ENCODE measurements at regions not wholly inside any gene's neighbourhood (a gene's known extent, or its start where the extent isn't known, plus 50 kb on each side); places are given as distances from the start of the nearest gene placed in this dataset.
"Not testable (repeated sequence)": the region's sequence is repeated elsewhere in the genome, so short reads cannot be mapped to it uniquely, and the experiment has no call there.

- H3K27ac ChIP-seq (ENCODE audit: low read depth in 2 of 2, low read length in 2 of 2), result no peak overlapping the region
- H3K4me1 ChIP-seq (ENCODE audit: control insufficient read depth in 2 of 2, insufficient read depth in 2 of 2, low read length in 2 of 2), result no peaks in the 10 kb centered on the region
- H3K27me3 ChIP-seq (ENCODE audit: control insufficient read depth in 2 of 2, insufficient read depth in 2 of 2, low read length in 2 of 2), result no peaks in the 10 kb centered on the region
- H3K9ac ChIP-seq (ENCODE audit: low read depth in 1 of 2, low read length in 2 of 2), result no peak overlapping the region
- H3K36me3 ChIP-seq (ENCODE audit: control insufficient read depth in 2 of 2, insufficient read depth in 2 of 2, low read length in 2 of 2), result no peaks in the 10 kb centered on the region
- no peak overlapping the region for H3K4me3 ChIP-seq (ENCODE audit: low read length in 2 of 2)
- no peaks in the 10 kb centered on the region for H3K9me3 ChIP-seq (ENCODE audit: control insufficient read depth in 2 of 2, low read length in 2 of 2)
These were observed 53.5 kb upstream of the EPB41L4A start for GRCh38 chr5:112472614-112473013.

- Histone ChIP-seq H3K27ac (ENCODE audit: low read depth in 2 of 2, low read length in 2 of 2) (no peak overlapping the region), H3K36me3 (ENCODE audit: control insufficient read depth in 2 of 2, insufficient read depth in 2 of 2, low read length in 2 of 2) (no peaks in the 10 kb centered on the region), H3K27me3 (ENCODE audit: control insufficient read depth in 2 of 2, insufficient read depth in 2 of 2, low read length in 2 of 2) (no peaks in the 10 kb centered on the region), H3K9me3 (ENCODE audit: control insufficient read depth in 2 of 2, low read length in 2 of 2) (no peaks in the 10 kb centered on the region), H3K4me1 (ENCODE audit: control insufficient read depth in 2 of 2, insufficient read depth in 2 of 2, low read length in 2 of 2) (no peaks in the 10 kb centered on the region), H3K9ac (ENCODE audit: low read depth in 1 of 2, low read length in 2 of 2) (no peak overlapping the region), H3K4me3 (ENCODE audit: low read length in 2 of 2) (no peak overlapping the region)
These were observed 54.9 kb upstream of the EPB41L4A start for GRCh38 chr5:112473989-112474388.

- Histone ChIP-seq H3K4me3 (ENCODE audit: low read length in 2 of 2) (no peak overlapping the region), H3K36me3 (ENCODE audit: control insufficient read depth in 2 of 2, insufficient read depth in 2 of 2, low read length in 2 of 2) (no peaks in the 10 kb centered on the region), H3K27ac (ENCODE audit: low read depth in 2 of 2, low read length in 2 of 2) (no peak overlapping the region), H3K9me3 (ENCODE audit: control insufficient read depth in 2 of 2, low read length in 2 of 2) (no peaks in the 10 kb centered on the region), H3K4me1 (ENCODE audit: control insufficient read depth in 2 of 2, insufficient read depth in 2 of 2, low read length in 2 of 2) (no peaks in the 10 kb centered on the region), H3K9ac (ENCODE audit: low read depth in 1 of 2, low read length in 2 of 2) (no peak overlapping the region), H3K27me3 (ENCODE audit: control insufficient read depth in 2 of 2, insufficient read depth in 2 of 2, low read length in 2 of 2) (no peaks in the 10 kb centered on the region)
These were observed 56.8 kb upstream of the EPB41L4A start for GRCh38 chr5:112475747-112476365.

GRCh38 chr5:112479418-112479817 is 60.3 kb upstream of the EPB41L4A start:
- peaks cover 0 to 3% of the 10 kb centered on the region in 2 donors for H3K9me3 ChIP-seq (ENCODE audit: control insufficient read depth in 2 of 2, low read length in 2 of 2)
- no peak overlapping the region for H3K9ac ChIP-seq (ENCODE audit: low read depth in 1 of 2, low read length in 2 of 2)
- no peaks in the 10 kb centered on the region for H3K36me3 ChIP-seq (ENCODE audit: control insufficient read depth in 2 of 2, insufficient read depth in 2 of 2, low read length in 2 of 2)
- no peaks in the 10 kb centered on the region for H3K4me1 ChIP-seq (ENCODE audit: control insufficient read depth in 2 of 2, insufficient read depth in 2 of 2, low read length in 2 of 2)
- no peak overlapping the region for H3K27ac ChIP-seq (ENCODE audit: low read depth in 2 of 2, low read length in 2 of 2)
- no peak overlapping the region for H3K4me3 ChIP-seq (ENCODE audit: low read length in 2 of 2)
- no peaks in the 10 kb centered on the region for H3K27me3 ChIP-seq (ENCODE audit: control insufficient read depth in 2 of 2, insufficient read depth in 2 of 2, low read length in 2 of 2)

- Histone ChIP-seq H3K4me3 (ENCODE audit: low read length in 2 of 2) (no peak overlapping the region), H3K9ac (ENCODE audit: low read depth in 1 of 2, low read length in 2 of 2) (no peak overlapping the region), H3K4me1 (ENCODE audit: control insufficient read depth in 2 of 2, insufficient read depth in 2 of 2, low read length in 2 of 2) (no peaks in the 10 kb centered on the region), H3K9me3 (ENCODE audit: control insufficient read depth in 2 of 2, low read length in 2 of 2) (peaks cover 0 to 3% of the 10 kb centered on the region in 2 donors), H3K36me3 (ENCODE audit: control insufficient read depth in 2 of 2, insufficient read depth in 2 of 2, low read length in 2 of 2) (no peaks in the 10 kb centered on the region), H3K27me3 (ENCODE audit: control insufficient read depth in 2 of 2, insufficient read depth in 2 of 2, low read length in 2 of 2) (no peaks in the 10 kb centered on the region), H3K27ac (ENCODE audit: low read depth in 2 of 2, low read length in 2 of 2) (no peak overlapping the region)
These were observed 61.4 kb upstream of the EPB41L4A start for GRCh38 chr5:112480501-112480900.

- Histone ChIP-seq H3K4me1 (ENCODE audit: control insufficient read depth in 2 of 2, insufficient read depth in 2 of 2, low read length in 2 of 2) (no peaks in the 10 kb centered on the region), H3K27ac (ENCODE audit: low read depth in 2 of 2, low read length in 2 of 2) (no peak overlapping the region), H3K9me3 (ENCODE audit: control insufficient read depth in 2 of 2, low read length in 2 of 2) (peaks cover 0 to 3% of the 10 kb centered on the region in 2 donors), H3K4me3 (ENCODE audit: low read length in 2 of 2) (no peak overlapping the region), H3K27me3 (ENCODE audit: control insufficient read depth in 2 of 2, insufficient read depth in 2 of 2, low read length in 2 of 2) (no peaks in the 10 kb centered on the region), H3K36me3 (ENCODE audit: control insufficient read depth in 2 of 2, insufficient read depth in 2 of 2, low read length in 2 of 2) (no peaks in the 10 kb centered on the region), H3K9ac (ENCODE audit: low read depth in 1 of 2, low read length in 2 of 2) (no peak overlapping the region)
These were observed 64.6 kb upstream of the EPB41L4A start for GRCh38 chr5:112483704-112484103.

GRCh38 chr5:112485934-112486355 is 66.9 kb upstream of the EPB41L4A start:
- peaks cover 0 to 5% of the 10 kb centered on the region in 2 donors for H3K27me3 ChIP-seq (ENCODE audit: control insufficient read depth in 2 of 2, insufficient read depth in 2 of 2, low read length in 2 of 2)
- no peak overlapping the region for H3K4me3 ChIP-seq (ENCODE audit: low read length in 2 of 2)
- no peak overlapping the region for H3K9ac ChIP-seq (ENCODE audit: low read depth in 1 of 2, low read length in 2 of 2)
- H3K27ac ChIP-seq (ENCODE audit: low read depth in 2 of 2, low read length in 2 of 2), result no peak overlapping the region
- H3K4me1 ChIP-seq (ENCODE audit: control insufficient read depth in 2 of 2, insufficient read depth in 2 of 2, low read length in 2 of 2), result no peaks in the 10 kb centered on the region
- no peaks in the 10 kb centered on the region for H3K36me3 ChIP-seq (ENCODE audit: control insufficient read depth in 2 of 2, insufficient read depth in 2 of 2, low read length in 2 of 2)
- peaks cover 0 to 3% of the 10 kb centered on the region in 2 donors for H3K9me3 ChIP-seq (ENCODE audit: control insufficient read depth in 2 of 2, low read length in 2 of 2)

- Histone ChIP-seq H3K4me3 (ENCODE audit: low read length in 2 of 2) (no peak overlapping the region), H3K4me1 (ENCODE audit: control insufficient read depth in 2 of 2, insufficient read depth in 2 of 2, low read length in 2 of 2) (no peaks in the 10 kb centered on the region), H3K9me3 (ENCODE audit: control insufficient read depth in 2 of 2, low read length in 2 of 2) (no peaks in the 10 kb centered on the region), H3K27ac (ENCODE audit: low read depth in 2 of 2, low read length in 2 of 2) (no peak overlapping the region), H3K27me3 (ENCODE audit: control insufficient read depth in 2 of 2, insufficient read depth in 2 of 2, low read length in 2 of 2) (peaks cover 0 to 5% of the 10 kb centered on the region in 2 donors), H3K9ac (ENCODE audit: low read depth in 1 of 2, low read length in 2 of 2) (no peak overlapping the region), H3K36me3 (ENCODE audit: control insufficient read depth in 2 of 2, insufficient read depth in 2 of 2, low read length in 2 of 2) (no peaks in the 10 kb centered on the region)
These were observed 72.2 kb upstream of the EPB41L4A start for GRCh38 chr5:112491257-112491656.

GRCh38 chr5:112492291-112492690 is 73.2 kb upstream of the EPB41L4A start:
- Histone ChIP-seq H3K4me3 (ENCODE audit: low read length in 2 of 2) (no peak overlapping the region), H3K9me3 (ENCODE audit: control insufficient read depth in 2 of 2, low read length in 2 of 2) (no peaks in the 10 kb centered on the region), H3K36me3 (ENCODE audit: control insufficient read depth in 2 of 2, insufficient read depth in 2 of 2, low read length in 2 of 2) (no peaks in the 10 kb centered on the region), H3K4me1 (ENCODE audit: control insufficient read depth in 2 of 2, insufficient read depth in 2 of 2, low read length in 2 of 2) (no peaks in the 10 kb centered on the region), H3K27me3 (ENCODE audit: control insufficient read depth in 2 of 2, insufficient read depth in 2 of 2, low read length in 2 of 2) (peaks cover 0 to 5% of the 10 kb centered on the region in 2 donors), H3K9ac (ENCODE audit: low read depth in 1 of 2, low read length in 2 of 2) (no peak overlapping the region), H3K27ac (ENCODE audit: low read depth in 2 of 2, low read length in 2 of 2) (no peak overlapping the region)

- not testable (repeated sequence) for H3K4me3 ChIP-seq (ENCODE audit: low read length in 2 of 2); H3K9ac ChIP-seq (ENCODE audit: low read depth in 1 of 2, low read length in 2 of 2); H3K4me1 ChIP-seq (ENCODE audit: control insufficient read depth in 2 of 2, insufficient read depth in 2 of 2, low read length in 2 of 2); H3K9me3 ChIP-seq (ENCODE audit: control insufficient read depth in 2 of 2, low read length in 2 of 2); H3K27ac ChIP-seq (ENCODE audit: low read depth in 2 of 2, low read length in 2 of 2); H3K36me3 ChIP-seq (ENCODE audit: control insufficient read depth in 2 of 2, insufficient read depth in 2 of 2, low read length in 2 of 2); H3K27me3 ChIP-seq (ENCODE audit: control insufficient read depth in 2 of 2, insufficient read depth in 2 of 2, low read length in 2 of 2)
These were observed 84.8 kb upstream of the EPB41L4A start for GRCh38 chr5:112503749-112504501.

Data from mucosa of rectum (tissue), 2 donors.